Ishikawa (cell line): ENCODE measurements at regions not wholly inside any gene's neighbourhood (a gene's known extent, or its start where the extent isn't known, plus 50 kb on each side); places are given as distances from the start of the nearest gene placed in this dataset.

Experiments used
- CEBPB ChIP-seq: IDR thresholded peaks from 2 replicates; pipeline ENCODE4 v1.6.1; 2012
- EGR1 ChIP-seq: IDR thresholded peaks from 2 replicates; pipeline ENCODE4 v1.6.1; 2012
- TAF1 ChIP-seq: IDR thresholded peaks from 2 replicates; pipeline ENCODE4 v1.6.1; 2012; ENCODE audit warnings: low read depth, mild to moderate bottlenecking
- TF ChIP-seq, protein P1 (sequence below): IDR thresholded peaks from 2 replicates; pipeline ENCODE4 v1.6.1; 2012
- TF ChIP-seq, protein P2 (sequence below): IDR thresholded peaks from 2 replicates; pipeline ENCODE4 v1.6.1; 2012
- TF ChIP-seq, protein P3 (sequence below): IDR thresholded peaks from 2 replicates; pipeline ENCODE4 v1.6.1; 2012; ENCODE audit warnings: low read depth, mild to moderate bottlenecking

DNA sequence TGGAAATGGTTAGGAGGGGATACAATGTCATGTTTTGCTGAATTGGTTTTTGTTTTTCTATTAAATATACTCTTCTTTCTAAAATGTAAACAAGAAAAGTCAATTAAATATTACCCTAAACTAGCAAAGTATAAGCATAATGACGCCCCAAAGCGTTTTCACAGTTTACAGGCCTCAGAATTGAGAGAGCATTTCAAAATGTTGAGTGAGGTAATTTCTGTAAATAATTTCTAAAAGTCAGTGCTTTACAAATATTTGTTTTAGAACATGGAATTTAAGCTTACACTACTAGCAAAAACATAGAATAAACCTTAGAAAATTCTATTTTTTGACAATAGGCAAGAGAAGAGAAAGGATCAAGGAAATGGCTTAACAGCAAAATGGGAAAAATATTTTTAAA is 958.4 kb upstream of the USP15 start:
- TF ChIP-seq, protein P1, sequence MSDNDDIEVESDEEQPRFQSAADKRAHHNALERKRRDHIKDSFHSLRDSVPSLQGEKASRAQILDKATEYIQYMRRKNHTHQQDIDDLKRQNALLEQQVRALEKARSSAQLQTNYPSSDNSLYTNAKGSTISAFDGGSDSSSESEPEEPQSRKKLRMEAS: no peak
- TF ChIP-seq TAF1 (no peak), CEBPB (no peak), EGR1 (no peak)
- TF ChIP-seq, protein P2, sequence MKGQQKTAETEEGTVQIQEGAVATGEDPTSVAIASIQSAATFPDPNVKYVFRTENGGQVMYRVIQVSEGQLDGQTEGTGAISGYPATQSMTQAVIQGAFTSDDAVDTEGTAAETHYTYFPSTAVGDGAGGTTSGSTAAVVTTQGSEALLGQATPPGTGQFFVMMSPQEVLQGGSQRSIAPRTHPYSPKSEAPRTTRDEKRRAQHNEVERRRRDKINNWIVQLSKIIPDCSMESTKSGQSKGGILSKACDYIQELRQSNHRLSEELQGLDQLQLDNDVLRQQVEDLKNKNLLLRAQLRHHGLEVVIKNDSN: no peak
- TF ChIP-seq, protein P3, sequence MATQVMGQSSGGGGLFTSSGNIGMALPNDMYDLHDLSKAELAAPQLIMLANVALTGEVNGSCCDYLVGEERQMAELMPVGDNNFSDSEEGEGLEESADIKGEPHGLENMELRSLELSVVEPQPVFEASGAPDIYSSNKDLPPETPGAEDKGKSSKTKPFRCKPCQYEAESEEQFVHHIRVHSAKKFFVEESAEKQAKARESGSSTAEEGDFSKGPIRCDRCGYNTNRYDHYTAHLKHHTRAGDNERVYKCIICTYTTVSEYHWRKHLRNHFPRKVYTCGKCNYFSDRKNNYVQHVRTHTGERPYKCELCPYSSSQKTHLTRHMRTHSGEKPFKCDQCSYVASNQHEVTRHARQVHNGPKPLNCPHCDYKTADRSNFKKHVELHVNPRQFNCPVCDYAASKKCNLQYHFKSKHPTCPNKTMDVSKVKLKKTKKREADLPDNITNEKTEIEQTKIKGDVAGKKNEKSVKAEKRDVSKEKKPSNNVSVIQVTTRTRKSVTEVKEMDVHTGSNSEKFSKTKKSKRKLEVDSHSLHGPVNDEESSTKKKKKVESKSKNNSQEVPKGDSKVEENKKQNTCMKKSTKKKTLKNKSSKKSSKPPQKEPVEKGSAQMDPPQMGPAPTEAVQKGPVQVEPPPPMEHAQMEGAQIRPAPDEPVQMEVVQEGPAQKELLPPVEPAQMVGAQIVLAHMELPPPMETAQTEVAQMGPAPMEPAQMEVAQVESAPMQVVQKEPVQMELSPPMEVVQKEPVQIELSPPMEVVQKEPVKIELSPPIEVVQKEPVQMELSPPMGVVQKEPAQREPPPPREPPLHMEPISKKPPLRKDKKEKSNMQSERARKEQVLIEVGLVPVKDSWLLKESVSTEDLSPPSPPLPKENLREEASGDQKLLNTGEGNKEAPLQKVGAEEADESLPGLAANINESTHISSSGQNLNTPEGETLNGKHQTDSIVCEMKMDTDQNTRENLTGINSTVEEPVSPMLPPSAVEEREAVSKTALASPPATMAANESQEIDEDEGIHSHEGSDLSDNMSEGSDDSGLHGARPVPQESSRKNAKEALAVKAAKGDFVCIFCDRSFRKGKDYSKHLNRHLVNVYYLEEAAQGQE: no peak
